GM12878 (cell line): ENCODE measurements at regions not wholly inside any gene's neighbourhood (a gene's known extent, or its start where the extent isn't known, plus 50 kb on each side); places are given as distances from the start of the nearest gene placed in this dataset.

Experiments
- ATAC-seq: fragments of 200-7000 bp; cut with Tn5 transposase; 3 replicates; pipeline ENCODE4 v1.9.1; 2020; ENCODE audit warnings: mild to moderate bottlenecking, moderate library complexity
- BruUV-seq: library from RNA; stranded (reverse); fragments of 400-500 nt; replicated peaks from 2 replicates; lab custom pipeline; 2021; lab: Mats Ljungman, UMichigan
- CTCF ChIA-PET: fragments of 300-600 bp; sonication (Branson Sonifier 250); formaldehyde crosslinking; extraction: SDS; loops from one replicate; lab custom pipeline; 2021; ENCODE audit warnings: inconsistent platforms; lab: Yijun Ruan, JAX
- POLR2A ChIA-PET: fragments of 350-600 bp; formaldehyde crosslinking; extraction: SDS; loops from one replicate; lab custom pipeline; 2021; ENCODE audit warnings: inconsistent platforms; lab: Charles Lee
- RAD21 ChIA-PET: fragments of 300-600 bp; sonication (Branson Sonifier 250); formaldehyde crosslinking; loops from one replicate; lab custom pipeline; 2023; ENCODE audit warnings: antibody characterized with exemption; ENCODE audit not compliant: unreplicated experiment; lab: Charles Lee
- SMC1A ChIA-PET: fragments of 300-600 bp; sonication (Branson Sonifier 250); formaldehyde crosslinking; loops from one replicate; lab custom pipeline; 2023; ENCODE audit not compliant: unreplicated experiment, uncharacterized antibody; lab: Charles Lee
- DNase-seq: peaks from one replicate; pipeline ENCODE4 v3.0.0-alpha.2; 2011; ENCODE audit warnings: low read depth, low spot score
- FAIRE-seq: peaks from 3 replicates; lab custom pipeline; 2011; peaks lifted over from hg19 to GRCh38; lab: Jason Lieb, UNC
- H2AFZ ChIP-seq: 2 replicates; pipeline ENCODE4 v1.6.0; 2011; ENCODE audit warnings: low read depth, low read length, control low read depth; ENCODE audit not compliant: control insufficient read depth
- H3K27ac ChIP-seq: 2 replicates; pipeline ENCODE4 v1.5.1; 2011; ENCODE audit warnings: control low read depth; ENCODE audit not compliant: control insufficient read depth, insufficient read depth
- H3K27me3 ChIP-seq, 2 experiments: replicated peaks in 1 of 2; 2 replicates each; pipeline versions ENCODE4 v1.6.0 to v1.6.1; 2011; ENCODE audit warnings: low read length in 1 of 2; ENCODE audit not compliant: control insufficient read depth in 2 of 2, insufficient read depth in 2 of 2
- H3K36me3 ChIP-seq, 2 experiments: 2 replicates each; pipeline ENCODE4 v1.5.1; 2011; ENCODE audit warnings: low read length in 1 of 2; ENCODE audit not compliant: control insufficient read depth in 2 of 2, insufficient read depth in 2 of 2
- H3K4me1 ChIP-seq: 2 replicates; pipeline ENCODE4 v1.6.1; 2011; ENCODE audit warnings: mild to moderate bottlenecking, low read length, moderate library complexity, mixed read lengths; ENCODE audit not compliant: control insufficient read depth, insufficient read depth
- H3K4me2 ChIP-seq: 2 replicates; pipeline ENCODE4 v1.6.0; 2011; ENCODE audit warnings: control low read depth; ENCODE audit not compliant: control insufficient read depth, insufficient read depth
- H3K4me3 ChIP-seq: fragments of 200-600 bp; sonication (generic); 2 replicates; pipeline ENCODE4 v1.5.1; 2016
- H3K79me2 ChIP-seq: 2 replicates; pipeline ENCODE4 v1.6.0; 2011; ENCODE audit warnings: low read length; ENCODE audit not compliant: control insufficient read depth, insufficient read depth
- H3K9ac ChIP-seq: 2 replicates; pipeline ENCODE4 v1.8.0; 2011; ENCODE audit warnings: low read length, control low read depth, mixed read lengths; ENCODE audit not compliant: control insufficient read depth, insufficient read depth
- H3K9me3 ChIP-seq: replicated peaks from 3 replicates; pipeline ENCODE4 v1.5.1; 2011; ENCODE audit warnings: mild to moderate bottlenecking, low read length; ENCODE audit not compliant: control insufficient read depth, insufficient read depth
- H4K20me1 ChIP-seq: 2 replicates; pipeline ENCODE4 v1.6.0; 2011; ENCODE audit not compliant: control insufficient read depth, insufficient read depth
- ATF7 ChIP-seq: fragments of 450-650 bp; IDR thresholded peaks from 2 replicates; pipeline ENCODE4 v1.6.1; 2016; ENCODE audit warnings: low read depth, mild to moderate bottlenecking
- E2F8 ChIP-seq: fragments of 450-650 bp; IDR thresholded peaks from 2 replicates; pipeline ENCODE4 v1.6.1; 2018; ENCODE audit warnings: mild to moderate bottlenecking, low read depth, moderate library complexity; ENCODE audit not compliant: partially characterized antibody
- IKZF2 ChIP-seq, 2 experiments: fragments of 450-650 bp; IDR thresholded peaks; 2 replicates each; pipeline ENCODE4 v1.6.1; 2017; ENCODE audit warnings: mild to moderate bottlenecking in 2 of 2, moderate library complexity in 2 of 2
- IRF3 ChIP-seq: fragments of 450-650 bp; IDR thresholded peaks from 2 replicates; pipeline ENCODE4 v1.6.1; 2014; ENCODE audit warnings: mild to moderate bottlenecking
- MEF2B ChIP-seq: fragments of 450-650 bp; IDR thresholded peaks from 2 replicates; pipeline ENCODE4 v1.6.1; 2018; ENCODE audit warnings: mild to moderate bottlenecking, moderate library complexity; ENCODE audit not compliant: partially characterized antibody, poor library complexity, severe bottlenecking
- NR2C1 ChIP-seq: fragments of 450-650 bp; IDR thresholded peaks from 2 replicates; pipeline ENCODE4 v1.6.1; 2017; ENCODE audit warnings: antibody characterized with exemption, mild to moderate bottlenecking, moderate library complexity
- PAX8 ChIP-seq: fragments of 450-650 bp; IDR thresholded peaks from 2 replicates; pipeline ENCODE4 v1.6.1; 2017; ENCODE audit warnings: mild to moderate bottlenecking, moderate library complexity
- PBX3 ChIP-seq: IDR thresholded peaks from 2 replicates; pipeline ENCODE4 v1.6.1; 2011; ENCODE audit warnings: mild to moderate bottlenecking, low read depth, low read length, moderate library complexity; ENCODE audit not compliant: insufficient replicate concordance
- RELA ChIP-seq: fragments of 450-650 bp; IDR thresholded peaks from 2 replicates; pipeline ENCODE4 v1.8.0; 2014; ENCODE audit warnings: borderline replicate concordance; ENCODE audit not compliant: partially characterized antibody
- TCF3 ChIP-seq: IDR thresholded peaks from 2 replicates; pipeline ENCODE4 v1.6.1; 2012; ENCODE audit warnings: low read depth, mild to moderate bottlenecking, low read length, borderline replicate concordance; ENCODE audit not compliant: insufficient read depth
- WRNIP1 ChIP-seq: IDR thresholded peaks from 2 replicates; pipeline ENCODE4 v1.6.1; 2011; ENCODE audit warnings: low read depth, low read length, improper control_type of control experiment, borderline replicate concordance
- ZZZ3 ChIP-seq: IDR thresholded peaks from 2 replicates; pipeline ENCODE4 v1.6.1; 2011; ENCODE audit warnings: low read depth; ENCODE audit not compliant: control insufficient read depth, insufficient read length
- WGBS: methylation state at CpG from one replicate; pipeline ENCODE4 v1.1.6; 2016; ENCODE audit warnings: low lambda C conversion rate; ENCODE audit not compliant: insufficient replicate concordance, insufficient coverage; ENCODE audit errors: missing lambda C conversion rate; 5-methylcytosine and 5-hydroxymethylcytosine counted together
- in situ Hi-C: fragments of 300-500 bp; cut with MboI; formaldehyde crosslinking; loops from 9 replicates; pipeline ENCODE4 v1.14.3; 2018; ENCODE audit warnings: mixed read lengths
- intact Hi-C: fragments of 100-400 bp; cut with micrococcal nuclease; formaldehyde crosslinking; loops from one replicate; pipeline ENCODE4 v1.14.2; 2022; ENCODE audit not compliant: unreplicated experiment

- Histone ChIP-seq H3K27ac (no peak overlapping the region), H3K4me3 (no peak overlapping the region), H3K79me2 (no peaks in the 10 kb centered on the region), H3K36me3 (no peaks in the 10 kb centered on the region), H3K9me3 (no peaks in the 10 kb centered on the region; the same call in 2 of the 3 replicates), H3K4me1 (no peaks in the 10 kb centered on the region; the same call in 1 of the 2 replicates), H2AFZ (no peak overlapping the region), H3K4me2 (no peak overlapping the region), H4K20me1 (no peaks in the 10 kb centered on the region), H3K9ac (no peak overlapping the region), H3K27me3 (no peaks in the 10 kb centered on the region; a peak in 1 of 4 replicates)
- BruUV-seq = no TSS peak
- CTCF ChIA-PET = no interaction called here
- 47% methylated on average over 9 of the region's 9 CpGs for WGBS
- FAIRE-seq (no peak), ATAC-seq (no peak), DNase-seq (no peak)
- intact Hi-C loops = loop anchor here (10.0 kb wide), 1 partner anchor 269 kb away; no protein-coding TSS in a partner anchor
- in situ Hi-C loops = no loop called here
- POLR2A ChIA-PET = no interaction called here
- RAD21 ChIA-PET = interaction anchor here (1.5 kb wide), 1 partner anchor 1049 kb away, joined by 3 read pairs; no protein-coding TSS in a partner anchor
- SMC1A ChIA-PET = no interaction called here
- TF ChIP-seq ZZZ3 (no peak), WRNIP1 (no peak)
These were observed 278.2 kb downstream of the CDC5L start for GRCh38 chr6:44665683-44666082.

GRCh38 chr6:44666324-44666723, 278.8 kb downstream of the CDC5L start:
- no peaks in the 10 kb centered on the region for H4K20me1 ChIP-seq
- intact Hi-C loops = loop anchor here (10.0 kb wide), 1 partner anchor 268 kb away; no protein-coding TSS in a partner anchor
- H3K27ac ChIP-seq = no peak overlapping the region
- no peak for ATAC-seq
- SMC1A ChIA-PET = interaction anchor here (1.0 to 2.4 kb wide), 2 partner anchors 10 to 11 kb away, joined by 3 to 9 read pairs; no protein-coding TSS in a partner anchor
- H2AFZ ChIP-seq = no peak overlapping the region
- H3K27me3 ChIP-seq = no peaks in the 10 kb centered on the region; a peak in 1 of 4 replicates
- H3K9ac ChIP-seq = no peak overlapping the region
- POLR2A ChIA-PET = no interaction called here
- H3K9me3 ChIP-seq = no peaks in the 10 kb centered on the region; the same call in 2 of the 3 replicates
- RAD21 ChIA-PET = interaction anchor here (1.5 kb wide), 1 partner anchor 1049 kb away, joined by 3 read pairs; no protein-coding TSS in a partner anchor
- no TSS peak for BruUV-seq
- no peaks in the 10 kb centered on the region; the same call in 1 of the 2 replicates for H3K4me1 ChIP-seq
- FAIRE-seq = no peak
- H3K36me3 ChIP-seq = no peaks in the 10 kb centered on the region
- CTCF ChIA-PET = interaction anchor here (0.8 to 3.3 kb wide), 2 partner anchors 10 to 35 kb away, joined by 3 to 22 read pairs; no protein-coding TSS in a partner anchor
- WGBS = 20% methylated on average over 3 of the region's 3 CpGs
- H3K79me2 ChIP-seq = no peaks in the 10 kb centered on the region
- no peak overlapping the region for H3K4me2 ChIP-seq
- no peak for DNase-seq
- in situ Hi-C loops = no loop called here
- H3K4me3 ChIP-seq = no peak overlapping the region
- TF ChIP-seq NR2C1 (no peak), PAX8 (no peak), IKZF2 (IDR thresholded peaks at IDR 0.05) (no peak), PBX3 (no peak), ATF7 (no peak), RELA (no peak), IRF3 (no peak), TCF3 (no peak), MEF2B (no peak), E2F8 (no peak)
